ENCODE measurements at regions not wholly inside any gene's neighbourhood (a gene's known extent, or its start where the extent isn't known, plus 50 kb on each side); places are given as distances from the start of the nearest gene placed in this dataset.

DNA sequence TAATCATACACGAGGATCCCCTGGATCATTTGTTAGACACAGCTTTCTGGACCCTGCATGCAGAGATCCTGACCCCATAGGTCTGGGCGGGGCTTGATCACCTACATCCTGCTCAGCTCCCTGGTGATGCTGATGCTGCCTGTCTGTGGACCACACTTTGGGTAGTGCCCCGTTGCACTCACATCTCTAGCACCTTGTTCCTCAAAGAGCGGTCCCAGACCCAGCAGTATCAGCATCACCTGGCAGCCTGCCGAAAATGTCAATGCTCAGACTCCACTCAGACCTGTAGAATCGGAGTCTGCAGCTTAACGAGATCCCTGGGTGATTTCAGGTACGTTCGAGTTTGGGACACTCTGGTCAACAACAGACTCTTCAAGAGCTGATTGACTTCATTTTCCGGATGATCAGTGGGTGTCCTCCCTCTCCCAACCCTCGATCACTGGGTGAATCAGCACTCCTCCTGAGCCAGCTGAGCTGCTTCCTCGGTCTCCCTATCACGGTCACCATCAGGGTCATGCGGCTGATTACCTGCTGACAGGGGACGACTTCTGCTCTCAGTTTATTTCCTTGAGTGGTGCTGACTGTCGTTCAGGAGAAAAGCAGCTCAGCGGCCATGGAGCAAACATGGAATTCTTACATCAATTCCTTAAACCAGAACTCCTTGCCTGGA, 150.6 kb upstream of the RAB12 start:
- no peak overlapping the region for H3K4me2 ChIP-seq
- H3K4me1 ChIP-seq (ENCODE audit: low read depth, poor library complexity, severe bottlenecking), result no peaks in the 10 kb centered on the region
- H2AFZ ChIP-seq (ENCODE audit: low read depth), result no peak overlapping the region
- H3K36me3 ChIP-seq (ENCODE audit: insufficient read depth), result no peaks in the 10 kb centered on the region
- no peaks in the 10 kb centered on the region for H3K79me2 ChIP-seq (ENCODE audit: insufficient read depth, low read depth)
- no peak overlapping the region for H3K9ac ChIP-seq
- no peak overlapping the region for H3K4me3 ChIP-seq (IDR thresholded peaks at IDR 0.05; ENCODE audit: insufficient read depth, low read depth, low read length)
- H3K27me3 ChIP-seq (ENCODE audit: insufficient read depth, low read depth), result no peaks in the 10 kb centered on the region
- H4K20me1 ChIP-seq (ENCODE audit: insufficient read depth), result no peaks in the 10 kb centered on the region
- no peak for TF ChIP-seq CTCF (conservative IDR thresholded peaks at IDR 0.05; ENCODE audit: low read depth, low read length)
- no peak overlapping the region for H3K27ac ChIP-seq

- Histone ChIP-seq H3K79me2 (ENCODE audit: insufficient read depth, low read depth) (no peaks in the 10 kb centered on the region), H3K4me3 (IDR thresholded peaks at IDR 0.05; ENCODE audit: insufficient read depth, low read depth, low read length) (no peak overlapping the region), H3K36me3 (ENCODE audit: insufficient read depth) (no peaks in the 10 kb centered on the region), H3K4me2 (no peak overlapping the region), H3K27me3 (ENCODE audit: insufficient read depth, low read depth) (no peaks in the 10 kb centered on the region), H3K9ac (no peak overlapping the region), H3K4me1 (ENCODE audit: low read depth, poor library complexity, severe bottlenecking) (no peaks in the 10 kb centered on the region), H4K20me1 (ENCODE audit: insufficient read depth) (no peaks in the 10 kb centered on the region), H2AFZ (ENCODE audit: low read depth) (no peak overlapping the region), H3K27ac (no peak overlapping the region)
- no peak for TF ChIP-seq CTCF (conservative IDR thresholded peaks at IDR 0.05; ENCODE audit: low read depth, low read length)
Measured at GRCh38 chr18:8460748-8461147, 148.5 kb upstream of the RAB12 start.

DNA sequence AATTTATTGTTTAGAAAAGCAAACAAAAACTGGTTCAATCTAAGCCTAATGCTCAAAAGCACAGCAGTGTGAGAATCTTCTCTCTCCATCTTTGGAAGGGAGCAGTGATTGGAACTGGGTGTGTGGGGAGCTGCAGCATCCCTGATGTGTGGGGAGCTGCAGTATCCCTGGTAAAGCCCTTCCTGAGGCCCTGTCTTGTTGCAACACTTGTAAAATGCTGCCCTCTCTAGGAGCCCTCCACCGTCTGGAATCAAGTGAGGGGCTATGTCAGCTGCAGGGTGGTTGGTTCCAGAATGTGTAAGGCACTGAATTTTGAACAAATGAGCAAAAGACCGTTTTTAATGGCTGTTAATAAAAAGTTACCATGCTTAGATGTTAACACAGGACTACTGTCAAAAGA, 147.7 kb upstream of the RAB12 start:
- TF ChIP-seq CTCF (conservative IDR thresholded peaks at IDR 0.05; ENCODE audit: low read depth, low read length), result no peak
- Histone ChIP-seq H3K79me2 (ENCODE audit: insufficient read depth, low read depth) (no peaks in the 10 kb centered on the region), H3K9ac (no peak overlapping the region), H3K27me3 (ENCODE audit: insufficient read depth, low read depth) (no peaks in the 10 kb centered on the region), H2AFZ (ENCODE audit: low read depth) (no peak overlapping the region), H3K36me3 (ENCODE audit: insufficient read depth) (no peaks in the 10 kb centered on the region), H3K4me1 (ENCODE audit: low read depth, poor library complexity, severe bottlenecking) (no peaks in the 10 kb centered on the region), H4K20me1 (ENCODE audit: insufficient read depth) (no peaks in the 10 kb centered on the region), H3K27ac (no peak overlapping the region), H3K4me3 (IDR thresholded peaks at IDR 0.05; ENCODE audit: insufficient read depth, low read depth, low read length) (no peak overlapping the region), H3K4me2 (no peak overlapping the region)

DNA sequence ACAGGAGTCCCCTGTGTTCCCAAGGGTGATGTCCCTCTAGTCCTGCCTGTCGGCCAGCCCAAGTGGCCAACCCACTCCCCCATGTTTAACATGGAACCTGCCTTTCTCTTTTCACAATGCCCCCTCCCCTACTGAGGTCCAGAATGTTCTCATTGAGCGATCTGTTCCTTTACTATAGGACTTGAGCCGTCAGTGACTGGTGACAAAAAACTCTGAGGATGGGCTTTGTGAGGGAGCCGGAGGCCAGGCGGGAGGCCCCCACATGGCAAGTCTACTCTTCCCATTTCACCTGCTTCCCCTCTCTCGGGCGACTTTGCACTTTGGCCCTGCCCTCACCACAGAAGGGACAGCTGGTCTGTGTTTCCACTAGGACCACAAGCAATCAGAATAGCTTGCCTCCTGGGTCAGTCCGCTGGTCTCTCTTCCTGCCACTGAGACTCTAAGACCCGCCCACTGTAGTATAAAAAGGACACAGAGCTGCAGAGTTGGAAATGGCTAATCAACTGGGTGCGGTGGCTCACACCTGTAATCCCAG, 146.5 kb upstream of the RAB12 start:
- no peak for TF ChIP-seq CTCF (conservative IDR thresholded peaks at IDR 0.05; ENCODE audit: low read depth, low read length)
- no peak overlapping the region for H3K9ac ChIP-seq
- H3K27me3 ChIP-seq (ENCODE audit: insufficient read depth, low read depth), result no peaks in the 10 kb centered on the region
- H2AFZ ChIP-seq (ENCODE audit: low read depth), result no peak overlapping the region
- H3K4me3 ChIP-seq (IDR thresholded peaks at IDR 0.05; ENCODE audit: insufficient read depth, low read depth, low read length), result no peak overlapping the region
- H3K36me3 ChIP-seq (ENCODE audit: insufficient read depth), result no peaks in the 10 kb centered on the region
- no peak overlapping the region for H3K27ac ChIP-seq
- no peaks in the 10 kb centered on the region for H4K20me1 ChIP-seq (ENCODE audit: insufficient read depth)
- H3K4me1 ChIP-seq (ENCODE audit: low read depth, poor library complexity, severe bottlenecking), result no peaks in the 10 kb centered on the region
- no peaks in the 10 kb centered on the region for H3K79me2 ChIP-seq (ENCODE audit: insufficient read depth, low read depth)
- H3K4me2 ChIP-seq, result no peak overlapping the region
